ENCODE measurements at regions not wholly inside any gene's neighbourhood (a gene's known extent, or its start where the extent isn't known, plus 50 kb on each side); places are given as distances from the start of the nearest gene placed in this dataset.

GRCh38 chr5:152978141-152978835 lies 512.2 kb upstream of the GRIA1 start:
- no peaks in the 10 kb centered on the region for H3K36me3 ChIP-seq (ENCODE audit: control insufficient read depth in 1 of 2, insufficient read depth in 2 of 2, low read length in 1 of 2)
- 60 to 75% methylated on average over 1 of the region's 1 CpG for WGBS, 2 donors
- no peaks in the 10 kb centered on the region for H3K4me1 ChIP-seq (ENCODE audit: control insufficient read depth in 1 of 2, insufficient read depth in 2 of 2, low read length in 2 of 2)
- H3K27me3 ChIP-seq (ENCODE audit: control insufficient read depth in 1 of 2, insufficient read depth in 2 of 2, low read length in 1 of 2): peaks cover 0 to 1% of the 10 kb centered on the region in 2 donors
- no peak overlapping the region for H3K4me3 ChIP-seq (ENCODE audit: low read length in 2 of 2)
- intact Hi-C loops (cut with DNase I): no loop called here
- H3K9me3 ChIP-seq (ENCODE audit: control insufficient read depth, low read length): no peaks in the 10 kb centered on the region
- no peak overlapping the region for H3K27ac ChIP-seq (ENCODE audit: low read depth in 1 of 2, low read length in 2 of 2)
- no peak for ATAC-seq (ENCODE audit: low FRiP score)
- no peak for DNase-seq

DNA sequence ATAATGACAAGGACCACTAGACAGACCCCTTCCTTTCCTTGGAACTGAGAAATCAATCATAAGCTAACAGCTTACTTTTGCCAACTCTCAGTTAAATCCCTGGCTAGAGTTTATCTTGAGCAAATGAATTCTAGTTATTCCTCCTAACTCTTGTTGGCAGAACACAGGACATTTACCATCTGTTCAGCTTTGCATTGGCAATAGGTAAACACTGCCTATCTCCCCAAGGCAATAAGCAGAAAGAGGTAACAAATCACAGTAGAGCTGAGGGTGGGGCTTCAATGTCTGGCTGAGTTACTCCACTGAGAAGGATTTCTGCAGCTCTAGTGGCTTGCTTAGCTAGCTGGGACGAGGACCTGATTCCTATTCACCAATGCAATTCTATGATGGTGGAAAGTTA lies 503.3 kb upstream of the GRIA1 start:
- DNase-seq (no peak), ATAC-seq (ENCODE audit: low FRiP score) (no peak)
- intact Hi-C loops (cut with DNase I): no loop called here
- no peaks in the 10 kb centered on the region for H3K9me3 ChIP-seq (ENCODE audit: control insufficient read depth, low read length)
- no peaks in the 10 kb centered on the region for H3K36me3 ChIP-seq (ENCODE audit: control insufficient read depth in 1 of 2, insufficient read depth in 2 of 2, low read length in 1 of 2)
- H3K4me3 ChIP-seq (ENCODE audit: low read length in 2 of 2): no peak overlapping the region
- WGBS, 2 donors: 21% methylated on average over 1 of the region's 1 CpG
- H3K27ac ChIP-seq (ENCODE audit: low read depth in 1 of 2, low read length in 2 of 2): no peak overlapping the region
- H3K4me1 ChIP-seq (ENCODE audit: control insufficient read depth in 1 of 2, insufficient read depth in 2 of 2, low read length in 2 of 2): peaks cover 0 to 3% of the 10 kb centered on the region in 2 donors
- H3K27me3 ChIP-seq (ENCODE audit: control insufficient read depth in 1 of 2, insufficient read depth in 2 of 2, low read length in 1 of 2): no peaks in the 10 kb centered on the region

GRCh38 chr5:152990217-152990616 lies 500.3 kb upstream of the GRIA1 start:
- ATAC-seq (ENCODE audit: low FRiP score) (no peak), DNase-seq (no peak)
- Histone ChIP-seq H3K36me3 (ENCODE audit: control insufficient read depth in 1 of 2, insufficient read depth in 2 of 2, low read length in 1 of 2) (no peaks in the 10 kb centered on the region), H3K9me3 (ENCODE audit: control insufficient read depth, low read length) (no peaks in the 10 kb centered on the region), H3K27ac (ENCODE audit: low read depth in 1 of 2, low read length in 2 of 2) (no peak overlapping the region), H3K4me3 (ENCODE audit: low read length in 2 of 2) (no peak overlapping the region), H3K4me1 (ENCODE audit: control insufficient read depth in 1 of 2, insufficient read depth in 2 of 2, low read length in 2 of 2) (peaks cover 3 to 5% of the 10 kb centered on the region in 2 donors), H3K27me3 (ENCODE audit: control insufficient read depth in 1 of 2, insufficient read depth in 2 of 2, low read length in 1 of 2) (no peaks in the 10 kb centered on the region)
- intact Hi-C loops (cut with DNase I): no loop called here
- 81 to 88% methylated on average over 2 of the region's 2 CpGs for WGBS, 2 donors

DNA sequence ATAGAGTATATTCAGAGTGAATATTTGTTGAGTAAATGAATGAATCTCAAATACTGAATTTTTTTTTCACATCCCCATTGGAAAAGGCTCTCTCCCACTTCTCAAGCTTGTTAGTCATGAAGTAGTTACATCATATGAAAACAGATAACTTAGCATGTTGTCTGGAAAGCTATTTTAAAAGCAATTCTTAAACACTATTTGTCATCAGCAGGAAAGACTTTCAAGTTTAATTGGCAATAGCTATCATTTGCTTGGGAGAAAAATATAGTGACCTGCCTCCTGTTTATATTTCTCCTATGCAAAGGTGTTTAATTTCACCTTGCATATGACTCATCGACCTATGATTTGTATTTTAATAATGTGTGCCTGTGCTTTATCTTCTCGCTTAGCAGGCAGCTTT lies 499.8 kb upstream of the GRIA1 start:
- H3K27ac ChIP-seq (ENCODE audit: low read depth in 1 of 2, low read length in 2 of 2): no peak overlapping the region
- H3K27me3 ChIP-seq (ENCODE audit: control insufficient read depth in 1 of 2, insufficient read depth in 2 of 2, low read length in 1 of 2): no peaks in the 10 kb centered on the region
- ATAC-seq (ENCODE audit: low FRiP score): no peak
- H3K36me3 ChIP-seq (ENCODE audit: control insufficient read depth in 1 of 2, insufficient read depth in 2 of 2, low read length in 1 of 2): no peaks in the 10 kb centered on the region
- intact Hi-C loops (cut with DNase I): no loop called here
- H3K9me3 ChIP-seq (ENCODE audit: control insufficient read depth, low read length): no peaks in the 10 kb centered on the region
- DNase-seq: no peak
- no peak overlapping the region for H3K4me3 ChIP-seq (ENCODE audit: low read length in 2 of 2)
- WGBS, 2 donors: 87% methylated on average over 2 of the region's 2 CpGs
- peaks cover 3 to 5% of the 10 kb centered on the region in 2 donors for H3K4me1 ChIP-seq (ENCODE audit: control insufficient read depth in 1 of 2, insufficient read depth in 2 of 2, low read length in 2 of 2)

DNA sequence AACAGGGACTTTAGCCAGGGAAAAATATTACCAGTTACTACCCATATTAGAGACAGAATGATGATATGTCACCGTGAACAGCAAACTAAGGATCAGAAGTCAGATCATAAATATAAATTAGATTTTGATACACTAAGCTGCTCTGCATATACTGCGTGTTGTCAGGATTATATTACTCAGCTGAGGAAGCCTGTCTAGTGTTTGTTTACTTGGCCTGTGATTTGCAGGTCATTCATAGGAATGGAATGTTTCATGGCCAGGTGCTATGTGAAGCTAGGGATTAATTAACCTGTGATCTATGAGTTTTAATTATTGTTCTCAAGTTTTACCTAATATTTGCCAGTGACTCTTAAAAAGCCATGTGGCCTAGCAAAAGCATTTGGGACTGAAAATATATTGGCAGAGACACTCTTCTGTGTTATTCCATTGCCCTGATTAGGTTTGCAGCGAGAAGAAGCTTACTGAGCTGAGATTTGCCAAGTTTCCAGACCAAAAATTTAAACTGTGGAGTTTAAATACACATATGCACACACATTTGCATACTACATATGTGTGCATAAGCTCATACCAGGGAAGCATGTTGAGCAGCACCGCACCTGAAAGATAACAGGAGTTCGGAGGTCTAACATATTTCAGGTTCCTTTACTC lies 496.3 kb upstream of the GRIA1 start:
- Histone ChIP-seq H3K27me3 (ENCODE audit: control insufficient read depth in 1 of 2, insufficient read depth in 2 of 2, low read length in 1 of 2) (no peaks in the 10 kb centered on the region), H3K36me3 (ENCODE audit: control insufficient read depth in 1 of 2, insufficient read depth in 2 of 2, low read length in 1 of 2) (no peaks in the 10 kb centered on the region), H3K27ac (ENCODE audit: low read depth in 1 of 2, low read length in 2 of 2) (no peak overlapping the region), H3K9me3 (ENCODE audit: control insufficient read depth, low read length) (no peaks in the 10 kb centered on the region), H3K4me1 (ENCODE audit: control insufficient read depth in 1 of 2, insufficient read depth in 2 of 2, low read length in 2 of 2) (peaks cover 0 to 5% of the 10 kb centered on the region in 2 donors), H3K4me3 (ENCODE audit: low read length in 2 of 2) (no peak overlapping the region)
- ATAC-seq (ENCODE audit: low FRiP score) (no peak), DNase-seq (no peak)
- intact Hi-C loops (cut with DNase I): no loop called here
- WGBS, 2 donors: 65 to 72% methylated on average over 5 of the region's 5 CpGs

DNA sequence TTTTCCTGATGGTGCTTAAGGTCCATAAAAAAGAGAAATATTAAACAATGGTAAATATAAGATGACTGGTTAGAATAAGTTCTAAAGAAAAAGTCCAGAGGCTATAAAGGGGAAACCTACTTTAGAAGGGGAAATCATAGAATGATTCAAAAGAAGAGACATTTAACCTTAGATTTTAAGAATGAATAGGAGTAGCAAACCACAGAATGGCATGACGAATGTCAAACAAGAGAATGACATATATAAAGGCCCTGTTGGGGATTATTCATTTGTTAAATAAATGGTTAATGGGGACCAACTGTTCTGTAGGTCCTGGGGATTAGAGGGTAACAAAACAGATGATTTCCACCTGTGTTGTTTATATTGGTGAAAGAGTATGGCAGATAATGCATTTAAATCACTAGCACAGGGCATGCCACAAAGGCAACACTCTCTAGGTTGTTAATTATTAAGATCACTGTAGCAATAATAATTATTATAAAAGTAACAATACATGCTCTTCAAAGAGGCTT lies 495.2 kb upstream of the GRIA1 start:
- no peaks in the 10 kb centered on the region for H3K36me3 ChIP-seq (ENCODE audit: control insufficient read depth in 1 of 2, insufficient read depth in 2 of 2, low read length in 1 of 2)
- no peaks in the 10 kb centered on the region for H3K9me3 ChIP-seq (ENCODE audit: control insufficient read depth, low read length)
- no peak for ATAC-seq (ENCODE audit: low FRiP score)
- WGBS, 2 donors: 64 to 73% methylated on average over 1 of the region's 1 CpG
- H3K27ac ChIP-seq (ENCODE audit: low read depth in 1 of 2, low read length in 2 of 2): no peak overlapping the region
- no peak for DNase-seq
- H3K4me3 ChIP-seq (ENCODE audit: low read length in 2 of 2): no peak overlapping the region
- no peaks in the 10 kb centered on the region for H3K27me3 ChIP-seq (ENCODE audit: control insufficient read depth in 1 of 2, insufficient read depth in 2 of 2, low read length in 1 of 2)
- H3K4me1 ChIP-seq (ENCODE audit: control insufficient read depth in 1 of 2, insufficient read depth in 2 of 2, low read length in 2 of 2): peaks cover 0 to 5% of the 10 kb centered on the region in 2 donors
- intact Hi-C loops (cut with DNase I): no loop called here

DNA sequence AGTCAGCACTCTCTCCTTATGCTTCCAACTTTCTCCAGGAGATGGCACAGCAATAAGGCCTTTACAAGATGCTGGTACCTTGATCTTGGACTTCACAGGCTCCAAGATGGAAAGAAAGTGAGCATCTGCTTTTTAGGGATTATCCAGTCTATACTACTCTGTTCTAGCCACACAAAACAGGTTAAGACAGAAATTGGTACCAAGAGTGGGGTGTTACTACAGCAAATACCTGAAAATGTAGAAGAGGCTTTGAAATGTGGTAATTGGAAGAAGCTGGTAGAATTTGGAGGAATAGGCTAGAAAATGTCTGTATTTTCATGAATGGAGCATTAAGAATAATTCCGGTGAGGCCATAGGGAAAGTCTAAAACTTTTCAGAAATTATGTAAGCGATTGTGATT lies 484.8 kb upstream of the GRIA1 start:
- Histone ChIP-seq H3K4me3 (ENCODE audit: low read length in 2 of 2) (no peak overlapping the region), H3K27me3 (ENCODE audit: control insufficient read depth in 1 of 2, insufficient read depth in 2 of 2, low read length in 1 of 2) (no peaks in the 10 kb centered on the region), H3K4me1 (ENCODE audit: control insufficient read depth in 1 of 2, insufficient read depth in 2 of 2, low read length in 2 of 2) (peaks cover 0 to 4% of the 10 kb centered on the region in 2 donors), H3K27ac (ENCODE audit: low read depth in 1 of 2, low read length in 2 of 2) (no peak overlapping the region), H3K9me3 (ENCODE audit: control insufficient read depth, low read length) (peaks cover 7% of the 10 kb centered on the region), H3K36me3 (ENCODE audit: control insufficient read depth in 1 of 2, insufficient read depth in 2 of 2, low read length in 1 of 2) (no peaks in the 10 kb centered on the region)
- no peak for DNase-seq
- intact Hi-C loops (cut with DNase I): no loop called here
- no peak for ATAC-seq (ENCODE audit: low FRiP score)
- 83 to 84% methylated on average over 2 of the region's 2 CpGs for WGBS, 2 donors

DNA sequence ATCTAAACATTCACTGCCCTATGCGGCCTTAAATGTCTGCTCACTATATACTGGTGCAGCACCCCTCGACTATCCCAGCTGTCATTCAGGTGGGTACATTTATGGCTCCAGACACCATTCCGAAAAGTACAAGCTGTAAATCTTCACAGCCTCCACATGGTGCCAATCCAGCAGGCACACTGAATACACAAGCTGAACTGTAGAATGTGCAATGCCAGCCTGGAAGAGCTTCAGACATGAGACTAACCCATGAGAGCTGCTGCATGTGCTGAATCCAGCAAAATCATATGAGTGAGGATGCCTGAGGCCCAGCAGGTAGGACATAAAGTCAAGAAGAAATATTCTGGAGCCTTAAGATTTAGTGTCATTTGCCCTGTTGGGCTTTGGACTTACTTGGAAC lies 483.8 kb upstream of the GRIA1 start:
- Histone ChIP-seq H3K4me3 (ENCODE audit: low read length in 2 of 2) (no peak overlapping the region), H3K27ac (ENCODE audit: low read depth in 1 of 2, low read length in 2 of 2) (no peak overlapping the region), H3K9me3 (ENCODE audit: control insufficient read depth, low read length) (peaks cover 7% of the 10 kb centered on the region), H3K4me1 (ENCODE audit: control insufficient read depth in 1 of 2, insufficient read depth in 2 of 2, low read length in 2 of 2) (peaks cover 0 to 4% of the 10 kb centered on the region in 2 donors), H3K36me3 (ENCODE audit: control insufficient read depth in 1 of 2, insufficient read depth in 2 of 2, low read length in 1 of 2) (no peaks in the 10 kb centered on the region), H3K27me3 (ENCODE audit: control insufficient read depth in 1 of 2, insufficient read depth in 2 of 2, low read length in 1 of 2) (no peaks in the 10 kb centered on the region)
- DNase-seq (no peak), ATAC-seq (ENCODE audit: low FRiP score) (no peak)
- intact Hi-C loops (cut with DNase I): no loop called here
- 79 to 81% methylated on average over 3 of the region's 3 CpGs for WGBS, 2 donors

GRCh38 chr5:153014194-153014593 lies 476.3 kb upstream of the GRIA1 start:
- Histone ChIP-seq H3K27me3 (ENCODE audit: control insufficient read depth in 1 of 2, insufficient read depth in 2 of 2, low read length in 1 of 2) (no peaks in the 10 kb centered on the region), H3K9me3 (ENCODE audit: control insufficient read depth, low read length) (peaks cover 5% of the 10 kb centered on the region), H3K4me1 (ENCODE audit: control insufficient read depth in 1 of 2, insufficient read depth in 2 of 2, low read length in 2 of 2) (peaks cover 0 to 4% of the 10 kb centered on the region in 2 donors), H3K4me3 (ENCODE audit: low read length in 2 of 2) (no peak overlapping the region), H3K36me3 (ENCODE audit: control insufficient read depth in 1 of 2, insufficient read depth in 2 of 2, low read length in 1 of 2) (no peaks in the 10 kb centered on the region), H3K27ac (ENCODE audit: low read depth in 1 of 2, low read length in 2 of 2) (no peak overlapping the region)
- DNase-seq: no peak
- intact Hi-C loops (cut with DNase I): no loop called here
- WGBS, 2 donors: 79 to 84% methylated on average over 4 of the region's 4 CpGs
- no peak for ATAC-seq (ENCODE audit: low FRiP score)
